ENCODE measurements at regions not wholly inside any gene's neighbourhood (a gene's known extent, or its start where the extent isn't known, plus 50 kb on each side); places are given as distances from the start of the nearest gene placed in this dataset.

DNA sequence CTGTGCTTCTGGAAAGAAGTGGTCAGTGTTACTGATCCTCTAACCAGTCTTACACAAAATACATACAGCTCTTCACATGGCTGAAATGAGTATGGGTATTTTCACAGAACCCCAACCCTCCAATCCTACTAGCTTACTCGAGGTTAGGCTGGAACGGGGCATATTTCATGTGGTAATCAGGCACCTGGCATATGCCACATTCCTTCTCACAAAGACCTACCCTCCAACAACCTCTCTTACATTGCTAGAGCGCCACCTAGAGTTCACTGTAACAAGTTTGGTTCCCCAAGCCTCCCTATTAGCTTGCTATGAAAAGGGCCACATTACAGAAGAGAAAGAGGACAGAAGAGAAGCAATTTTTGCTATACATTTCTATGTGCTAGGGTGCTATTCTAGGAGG lies 597.3 kb downstream of the PRELID2 start:
- peak; percentile 94 for DNase-seq

DNA sequence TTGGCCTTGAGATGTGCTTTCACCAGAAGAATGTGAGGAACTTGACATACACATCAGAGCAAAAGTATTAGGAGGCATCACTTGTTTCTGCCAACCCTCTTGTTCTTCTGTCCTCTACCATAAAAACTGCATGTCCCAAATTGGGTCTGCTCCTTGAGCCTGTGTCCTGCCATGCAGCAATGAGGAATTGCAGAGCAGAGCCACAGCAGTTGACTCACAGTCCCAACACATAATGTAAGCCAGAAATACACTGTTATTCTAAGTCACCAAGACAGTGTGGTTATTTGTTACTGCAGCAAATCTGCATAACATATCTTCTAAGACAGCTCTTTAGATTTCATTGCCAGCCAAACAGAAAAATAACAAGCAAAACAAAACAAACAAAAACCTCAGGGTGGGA lies 598.2 kb downstream of the PRELID2 start:
- no peak for DNase-seq

DNA sequence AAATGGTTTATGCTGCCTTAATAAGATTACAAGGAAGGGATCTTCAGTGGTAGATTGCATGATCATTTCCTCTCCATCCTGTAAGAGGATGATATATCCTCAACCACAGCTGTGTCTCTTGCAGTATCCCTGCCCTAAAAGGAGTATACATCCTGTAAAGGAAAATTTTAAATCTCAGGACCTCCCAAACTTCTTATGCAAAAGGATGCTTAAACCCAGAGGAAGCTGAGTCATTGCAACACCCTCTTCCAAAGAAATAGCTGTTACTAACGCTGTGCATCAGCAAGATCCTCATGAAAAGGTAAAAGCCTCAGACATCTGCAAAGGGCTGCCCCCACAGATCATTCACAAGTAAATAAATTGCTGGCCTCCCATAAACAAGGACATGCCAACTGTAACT lies 599.0 kb downstream of the PRELID2 start:
- no peak for DNase-seq

DNA sequence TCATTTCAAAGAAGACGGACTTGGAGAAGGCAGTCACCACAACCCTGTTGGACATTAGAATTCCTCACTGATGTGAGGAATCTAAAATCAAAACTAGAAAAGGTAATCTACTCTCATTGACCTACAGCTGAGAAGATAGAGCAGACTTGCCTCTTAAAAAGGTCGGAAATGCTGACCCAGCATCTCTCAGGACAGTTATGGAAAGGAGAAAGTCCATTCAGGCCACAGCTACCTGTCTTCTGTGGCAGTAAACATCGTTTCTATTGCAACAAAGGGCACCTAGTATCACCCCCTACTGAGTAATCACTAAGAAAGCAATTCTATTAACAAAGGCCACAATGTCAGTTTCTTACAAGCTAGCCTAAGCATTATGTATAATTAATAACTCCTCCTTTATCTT lies 601.7 kb downstream of the PRELID2 start:
- no peak for DNase-seq

DNA sequence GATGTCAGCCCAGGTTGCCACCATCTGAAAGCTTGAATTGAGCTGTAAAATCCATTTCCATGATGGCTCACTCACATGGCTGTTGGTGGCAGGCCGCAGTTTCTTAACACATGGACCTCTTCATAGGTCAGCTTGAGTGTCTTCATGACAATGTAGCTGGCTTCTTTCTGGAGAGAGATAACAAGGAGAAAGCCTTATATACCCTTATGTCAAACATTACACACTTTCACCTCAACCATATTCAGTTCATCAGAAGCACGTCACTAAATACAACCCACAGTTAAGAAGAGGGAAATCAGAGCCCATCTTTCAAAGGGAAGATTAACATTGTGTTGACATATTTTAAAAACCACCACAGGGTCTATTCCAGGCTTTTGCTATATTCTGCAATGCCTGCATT lies 604.4 kb downstream of the PRELID2 start:
- DNase-seq: no peak

DNA sequence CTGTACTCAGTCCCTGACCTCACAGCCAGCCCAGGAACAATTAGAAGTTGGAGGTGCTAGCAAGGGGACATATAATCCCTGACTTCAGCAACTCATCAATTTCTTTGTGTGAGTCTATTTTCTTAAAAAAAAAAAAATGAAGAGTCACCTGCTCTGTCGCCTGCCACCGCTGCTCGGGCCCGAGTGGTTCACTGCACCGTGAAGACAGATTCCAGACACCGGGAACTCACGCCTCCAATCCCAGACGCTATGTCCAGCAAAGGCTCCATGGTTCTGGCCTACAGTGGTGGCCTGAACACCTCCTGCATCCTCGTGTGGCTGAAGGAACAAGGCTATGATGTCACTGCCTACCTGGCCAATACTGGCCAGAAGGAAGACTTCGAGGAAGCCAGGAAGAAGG lies 606.6 kb downstream of the PRELID2 start:
- no peak for DNase-seq

DNA sequence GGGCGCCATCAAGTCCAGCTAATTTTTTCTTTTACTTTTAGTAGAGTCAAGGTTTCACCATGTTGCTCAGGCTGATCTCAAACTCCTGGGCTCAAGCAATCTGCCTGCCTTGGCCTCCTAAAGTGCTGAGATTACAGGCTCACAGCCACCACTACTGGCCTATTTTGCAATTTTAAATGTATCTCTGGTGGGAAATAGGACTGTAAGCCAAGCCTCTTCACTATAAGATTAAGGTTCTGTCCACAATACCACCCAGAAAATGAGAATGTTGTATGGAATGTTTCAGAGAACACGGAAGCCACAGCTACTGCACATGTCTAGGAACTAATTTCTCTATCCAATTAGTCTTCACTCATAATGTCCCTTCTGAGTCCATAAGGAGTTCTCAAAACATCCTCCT lies 607.3 kb downstream of the PRELID2 start:
- no peak for DNase-seq

DNA sequence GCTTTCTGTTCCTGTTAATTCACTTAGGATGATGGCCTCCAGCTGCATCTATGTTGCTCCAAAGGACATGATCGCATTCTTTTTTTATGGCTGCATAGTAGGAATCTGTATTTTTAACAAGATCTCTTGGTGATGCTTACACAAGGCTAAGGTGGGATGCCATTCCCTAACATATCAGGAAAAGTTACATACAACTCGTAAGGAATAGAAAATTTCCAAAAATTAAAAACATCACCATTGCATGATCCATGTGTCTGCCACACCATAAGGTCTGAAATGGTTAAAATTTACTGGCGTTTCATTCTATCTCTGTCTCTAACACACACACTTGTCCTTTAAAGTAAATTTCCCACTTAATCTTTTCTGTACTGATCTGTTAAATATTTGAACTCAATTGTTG lies 608.4 kb downstream of the PRELID2 start:
- no peak for DNase-seq

DNA sequence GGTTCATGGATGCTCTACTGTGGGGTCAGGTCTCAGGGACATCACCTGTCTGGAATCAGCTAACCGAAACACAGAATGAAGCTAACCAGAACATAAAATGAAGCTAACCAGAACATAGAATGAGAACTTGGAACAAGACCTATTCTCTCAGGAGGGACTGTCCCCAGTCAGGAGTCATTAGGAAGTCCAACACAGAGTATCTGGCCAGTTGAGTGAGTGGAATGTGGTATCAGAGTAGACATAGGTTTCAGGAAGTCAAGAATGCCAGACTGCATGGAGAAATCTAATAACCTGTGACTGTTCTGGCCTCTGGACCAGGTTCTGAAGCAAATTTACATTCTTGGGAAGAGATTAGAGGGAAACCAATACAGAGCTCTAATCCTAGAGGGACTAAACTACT lies 609.6 kb downstream of the PRELID2 start:
- DNase-seq: no peak

DNA sequence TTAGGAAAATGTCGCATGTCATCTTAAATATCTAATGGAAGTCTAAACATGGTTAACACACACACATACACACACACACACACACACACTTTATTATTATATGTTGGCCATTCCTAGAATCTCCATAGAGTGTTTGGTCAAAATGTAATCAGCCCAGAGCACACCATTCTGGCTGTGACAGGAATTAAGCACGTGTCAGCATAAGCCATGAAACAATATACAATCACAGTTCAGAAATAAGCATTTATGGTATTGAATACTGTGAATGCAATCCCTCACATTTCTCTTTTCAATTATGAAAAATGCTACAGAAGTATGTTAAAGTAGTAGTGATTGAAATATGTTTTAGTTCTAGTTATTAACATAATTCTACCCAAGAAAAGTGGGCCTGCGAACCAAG lies 611.6 kb downstream of the PRELID2 start:
- no peak for DNase-seq

DNA sequence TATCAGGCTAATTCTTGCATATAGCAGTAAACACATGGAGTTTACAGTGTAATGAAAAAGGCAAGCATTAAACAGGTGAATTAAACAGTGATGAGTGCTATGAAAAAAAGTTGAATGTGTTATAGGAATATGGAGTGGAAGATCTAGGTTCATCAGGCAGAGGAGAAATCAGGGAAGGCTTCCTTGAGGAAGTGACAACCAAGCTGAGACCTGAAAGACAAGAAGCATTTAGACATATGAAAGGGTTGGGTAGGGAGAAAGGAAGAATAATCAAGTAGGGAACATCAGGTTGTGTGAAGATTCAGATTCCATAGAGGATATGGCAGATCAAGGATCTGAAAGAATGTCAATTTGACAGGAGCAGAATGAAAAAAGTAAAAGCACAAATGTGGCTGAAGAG lies 612.5 kb downstream of the PRELID2 start:
- no peak for DNase-seq

DNA sequence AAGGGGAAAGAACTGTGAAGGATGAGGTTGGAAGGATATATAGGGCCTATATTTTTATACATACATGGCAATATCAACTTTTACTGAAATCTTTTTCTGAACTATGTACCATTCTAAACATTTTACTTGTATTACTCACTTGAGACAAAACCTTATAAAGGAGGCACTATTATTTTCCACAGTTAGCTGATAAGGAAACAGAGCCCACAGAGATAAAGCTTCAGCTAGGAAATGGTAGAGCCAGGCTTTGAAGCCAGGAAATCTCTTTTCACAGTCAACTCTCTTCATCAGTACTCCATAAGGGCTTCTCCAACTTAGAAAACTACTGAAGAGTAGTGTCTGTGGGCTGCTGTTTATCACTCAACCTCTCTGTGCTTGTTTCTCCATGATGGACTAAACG lies 613.7 kb downstream of the PRELID2 start:
- DNase-seq: no peak

DNA sequence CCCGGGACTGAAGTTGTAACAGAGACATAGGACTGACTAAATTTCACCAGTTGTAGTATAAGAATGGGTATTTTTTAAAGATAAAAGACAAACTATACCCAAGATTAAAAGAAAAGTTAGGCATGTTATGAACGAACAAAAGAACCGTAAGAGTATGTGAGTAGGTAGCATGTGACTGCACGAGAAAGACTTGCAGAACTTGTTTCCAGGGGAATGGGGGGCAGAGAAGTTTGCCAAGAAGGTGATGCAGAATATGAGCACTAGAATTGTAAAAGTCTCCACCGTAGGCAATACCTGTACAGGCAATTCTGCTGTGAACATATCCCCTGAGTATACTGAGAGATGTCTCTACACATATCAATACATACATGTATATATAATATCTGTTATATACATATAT lies 614.7 kb downstream of the PRELID2 start:
- no peak for DNase-seq

DNA sequence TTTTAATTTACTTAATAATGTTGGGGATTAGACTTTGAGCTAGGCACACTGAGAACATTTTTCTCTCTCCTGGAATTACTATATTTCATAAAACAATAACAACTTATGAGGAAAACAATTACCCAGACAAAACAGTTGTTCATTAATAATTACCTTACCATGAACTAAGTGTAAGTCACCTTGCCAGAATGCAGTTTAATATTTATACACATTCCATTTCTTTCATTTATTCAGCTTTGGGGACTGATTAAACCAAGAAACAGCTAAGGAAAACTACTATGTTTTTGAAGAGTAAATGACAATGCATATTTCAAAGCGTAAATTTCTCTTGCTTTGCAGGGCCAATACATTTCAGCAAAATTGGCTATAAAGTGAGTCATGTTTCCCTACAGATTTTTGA lies 616.2 kb downstream of the PRELID2 start:
- no peak for DNase-seq

DNA sequence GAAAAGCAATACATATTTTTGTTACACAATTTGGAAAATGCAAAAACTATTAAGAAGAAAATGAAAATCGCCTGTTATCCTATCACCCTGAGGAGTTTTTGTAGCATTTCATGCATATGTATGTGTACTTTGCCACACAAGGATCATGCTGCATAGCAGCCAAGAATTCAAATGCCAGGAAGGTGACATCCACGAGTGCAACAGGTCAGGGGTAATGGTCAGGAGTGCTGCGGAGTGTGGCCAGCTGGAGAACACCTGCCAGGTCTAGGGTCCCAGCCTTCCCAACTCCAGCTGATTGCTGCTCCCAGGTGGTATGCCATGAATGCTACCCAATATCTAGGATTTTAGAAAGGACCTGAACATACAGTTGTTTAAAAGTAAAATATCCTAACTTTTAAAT lies 617.1 kb downstream of the PRELID2 start:
- no peak for DNase-seq

DNA sequence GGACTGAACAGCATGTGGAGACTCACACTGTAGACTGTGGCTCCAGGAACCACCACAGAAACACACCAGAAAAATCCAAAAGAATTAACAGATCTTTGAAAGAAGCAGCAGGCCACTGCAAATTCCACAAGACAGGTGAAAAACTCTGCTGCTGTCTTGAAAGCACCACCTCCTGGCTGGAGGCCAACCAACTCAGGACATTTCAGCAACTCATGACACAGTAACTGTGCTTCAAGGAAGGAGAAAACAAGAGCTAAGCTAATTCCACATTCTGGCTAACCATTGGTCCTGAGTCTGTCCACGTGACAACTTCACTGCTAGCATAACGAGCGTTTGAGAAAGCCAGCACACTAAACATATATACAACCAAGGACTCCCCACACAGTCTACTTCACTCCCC lies 625.1 kb downstream of the PRELID2 start:
- DNase-seq: no peak

DNA sequence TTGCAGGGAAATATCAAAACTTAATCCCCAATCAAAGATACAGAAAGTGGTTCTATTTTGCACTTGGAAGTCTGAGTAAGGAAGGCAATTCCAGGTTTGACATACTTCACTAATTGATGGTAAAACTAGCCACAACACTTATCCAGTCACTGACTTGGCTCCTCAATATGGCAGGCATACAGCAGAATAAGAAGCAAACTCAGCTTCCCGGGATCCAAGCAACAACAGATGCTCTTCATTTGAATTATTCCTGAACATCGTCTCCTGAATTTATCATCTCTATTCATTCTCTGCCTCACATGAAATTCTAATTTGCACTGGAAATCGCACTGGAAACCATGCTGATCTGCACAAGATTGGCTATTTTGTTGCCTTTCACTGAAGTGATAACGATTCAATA lies 629.6 kb downstream of the PRELID2 start:
- DNase-seq: no peak

DNA sequence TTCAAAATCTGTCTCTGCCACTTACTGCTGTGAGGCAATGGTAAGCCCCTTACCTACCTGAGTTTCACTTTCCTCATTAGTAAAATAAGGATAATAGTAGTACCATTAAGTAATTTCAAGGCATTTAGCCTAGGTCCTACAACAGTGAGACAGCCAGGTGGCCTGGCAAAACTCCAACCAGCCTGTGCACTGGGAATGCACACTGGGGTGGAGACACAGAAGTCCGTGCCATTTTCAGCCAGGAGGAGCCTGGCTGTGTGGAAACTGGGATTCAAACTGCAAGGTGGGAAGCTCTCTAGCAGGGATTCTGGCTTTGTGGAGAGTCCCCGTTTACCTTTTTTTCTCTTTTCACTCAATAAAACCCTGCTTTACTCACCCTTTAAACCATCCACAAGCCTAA lies 630.4 kb downstream of the PRELID2 start:
- no peak for DNase-seq

DNA sequence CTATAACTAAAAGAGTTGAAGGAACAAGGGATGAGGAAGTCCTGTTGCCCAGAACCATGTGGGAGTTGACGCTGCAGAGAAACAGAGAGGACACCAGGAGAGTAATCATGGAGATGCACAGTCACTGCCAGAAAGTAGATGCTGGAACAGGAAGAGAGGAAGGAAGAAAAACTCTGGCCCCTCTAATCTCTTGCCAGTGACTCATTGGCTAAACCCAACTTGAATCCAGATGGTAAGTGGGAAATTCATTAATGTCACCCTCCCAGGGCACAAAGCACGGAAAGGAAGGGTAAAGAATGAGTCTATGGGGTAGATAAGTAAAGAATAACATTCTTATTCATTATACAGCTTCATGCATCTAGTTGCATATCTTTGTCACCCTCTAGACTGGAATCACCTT lies 631.9 kb downstream of the PRELID2 start:
- no peak for DNase-seq

DNA sequence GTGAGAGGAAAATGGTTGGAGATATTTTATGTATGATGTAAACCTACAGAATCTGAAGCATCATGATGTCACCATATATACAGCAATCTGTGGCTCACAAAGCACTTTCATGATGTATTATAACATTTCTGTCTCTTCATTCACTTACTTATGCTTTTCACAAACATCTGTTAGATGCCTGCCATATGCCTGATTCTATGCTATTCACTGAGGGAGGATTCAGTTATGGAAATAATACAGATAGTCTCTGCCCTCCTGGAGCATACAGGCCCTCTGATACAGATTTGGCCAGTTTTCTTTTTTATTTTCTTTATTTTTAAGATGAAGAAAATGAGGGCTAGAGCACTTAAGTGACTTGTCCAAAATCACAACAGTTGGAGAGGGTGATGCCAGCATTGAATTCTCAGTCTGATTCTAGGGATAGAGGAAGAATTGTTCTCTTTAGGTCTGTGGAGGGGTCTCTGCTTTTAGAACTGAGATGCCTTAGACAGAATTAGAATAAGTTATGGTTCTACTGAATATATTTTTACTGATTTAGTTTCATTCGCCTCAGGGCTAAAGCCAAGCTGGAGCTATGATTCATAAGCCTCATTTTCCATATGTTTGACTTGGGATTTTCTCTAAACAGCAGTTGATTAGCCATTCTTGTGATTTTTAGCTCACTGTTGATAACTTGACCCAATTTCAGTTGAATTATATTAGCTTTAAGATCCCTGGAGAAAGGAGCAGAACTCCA lies 636.4 kb downstream of the PRELID2 start:
- no peak for DNase-seq

DNA sequence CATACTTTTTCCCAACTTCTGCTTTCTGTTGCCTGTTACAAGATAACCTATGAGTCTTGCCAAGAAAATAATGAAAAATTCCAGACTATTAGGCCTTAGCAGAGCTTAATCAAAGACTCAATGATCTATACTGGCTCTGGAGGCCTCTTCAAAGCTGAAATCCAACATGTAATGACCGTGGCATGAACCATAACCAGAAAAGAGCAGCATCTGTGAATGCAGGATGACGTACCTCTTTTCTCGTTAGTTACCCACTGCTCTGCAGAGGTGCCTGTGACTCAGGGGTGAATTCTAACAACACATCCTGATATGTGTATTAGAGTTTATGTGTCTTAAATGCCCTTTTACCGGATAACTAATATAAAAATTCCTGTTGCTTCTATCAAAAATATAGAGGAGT lies 645.4 kb downstream of the PRELID2 start:
- DNase-seq: no peak

DNA sequence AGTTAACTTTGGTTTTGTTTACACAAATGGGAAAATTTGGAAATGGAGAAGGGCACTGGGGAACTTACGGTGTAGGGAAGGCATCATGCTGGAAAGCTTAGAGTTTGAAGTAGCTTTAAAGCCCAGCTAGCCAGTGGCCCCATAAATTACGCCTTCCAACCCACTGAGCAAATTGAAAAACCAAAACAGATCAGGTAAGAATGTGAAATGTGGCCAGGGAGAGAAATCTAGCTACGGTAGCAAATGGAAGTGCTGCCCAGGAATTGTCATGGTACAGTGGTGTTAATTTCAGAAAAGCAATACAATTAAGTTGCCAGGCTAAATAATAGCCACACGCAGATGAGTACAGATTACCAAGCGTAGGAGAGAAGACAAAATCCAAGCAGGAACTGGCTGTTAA lies 654.8 kb downstream of the PRELID2 start:
- no peak for DNase-seq

DNA sequence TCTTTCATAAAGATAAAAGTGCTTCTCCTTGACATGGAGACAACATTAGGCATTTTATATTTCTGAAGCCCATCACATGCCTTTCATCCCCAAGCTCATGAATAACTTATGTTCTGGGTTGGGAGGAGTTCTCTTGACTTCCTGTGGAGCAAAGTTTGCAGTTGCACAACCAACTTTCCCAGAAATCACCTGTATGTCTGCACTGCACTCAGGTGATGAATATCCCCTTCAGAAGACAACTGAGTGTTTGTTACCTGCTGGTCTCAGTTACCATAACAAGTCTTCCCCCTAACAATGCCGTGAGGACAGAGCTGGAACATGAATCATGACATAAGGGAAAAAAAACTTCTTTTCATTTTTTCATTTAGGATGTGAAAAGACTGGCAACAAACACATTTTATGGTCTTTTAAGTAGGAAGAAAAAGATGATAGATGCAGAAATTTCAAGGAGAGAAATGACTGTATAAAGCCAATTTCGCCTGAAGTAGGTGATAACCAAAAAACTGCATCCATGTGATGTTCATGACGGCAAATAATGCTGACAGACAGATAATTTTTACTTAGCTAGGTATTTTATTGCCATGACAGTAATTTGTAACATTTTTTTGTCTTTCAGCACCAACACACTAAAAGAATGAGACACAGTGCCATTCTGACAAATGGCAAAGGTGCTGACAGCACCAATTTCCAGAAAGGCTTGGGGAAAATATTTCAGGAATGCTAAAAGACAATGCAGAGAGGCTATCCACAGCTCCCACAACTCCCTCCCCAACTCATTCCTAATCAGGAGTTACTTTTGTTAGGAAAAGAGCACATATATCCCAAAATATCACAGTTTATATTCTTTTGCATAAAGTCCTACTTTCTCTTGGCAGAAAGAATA lies 656.3 kb downstream of the PRELID2 start:
- peak; percentile 6 for DNase-seq

DNA sequence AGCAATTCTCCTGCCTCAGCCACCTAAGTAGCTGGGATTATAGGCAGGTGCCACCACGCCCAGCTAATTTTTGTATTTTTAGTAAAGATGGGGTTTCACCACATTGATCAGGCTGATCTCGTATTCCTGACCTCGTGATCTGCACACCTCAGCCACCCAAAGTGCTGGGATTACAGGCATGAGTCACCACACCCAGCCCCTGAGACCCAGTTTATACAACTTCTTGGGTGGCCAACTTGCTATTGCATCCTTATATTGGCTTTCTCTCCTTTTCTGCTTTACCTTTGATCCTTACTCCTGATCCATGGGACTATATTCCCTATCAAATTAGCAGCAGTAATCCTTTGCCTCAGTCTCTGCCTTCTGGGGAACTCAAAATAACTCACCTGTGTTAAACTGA lies 659.1 kb downstream of the PRELID2 start:
- DNase-seq: no peak

DNA sequence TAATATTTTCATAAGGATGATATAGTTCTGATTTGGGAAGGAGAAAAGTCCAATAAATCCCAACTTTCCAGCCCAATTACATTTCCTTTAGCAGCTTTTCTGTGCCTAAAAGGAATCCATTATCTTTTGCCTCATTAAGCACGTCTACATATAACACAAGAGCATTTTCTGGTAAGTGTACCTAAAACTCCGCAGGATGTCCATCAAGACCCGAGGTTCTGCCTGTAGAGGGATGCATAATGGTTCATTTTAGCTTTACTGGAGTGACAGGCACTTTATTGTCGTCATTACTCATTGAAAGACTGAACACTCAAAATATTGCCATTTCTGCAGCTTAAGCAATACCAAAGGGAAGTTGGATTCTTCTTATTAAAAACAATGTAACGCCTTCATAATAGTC lies 669.0 kb downstream of the PRELID2 start:
- no peak for DNase-seq

Data from DMS53 (cell line).